Thyroid gland (tissue), 4 donors: ENCODE measurements at regions not wholly inside any gene's neighbourhood (a gene's known extent, or its start where the extent isn't known, plus 50 kb on each side); places are given as distances from the start of the nearest gene placed in this dataset.

Experiments used
- DNase-seq, 2 donors: peaks; one replicate each; pipeline ENCODE4 v3.0.0-alpha.2; 2019
- H3K27ac ChIP-seq, 3 donors: fragments of 200-600 bp; sonication (generic); 1 replicate in 2 of 3; 2 replicates in 1 of 3; pipeline ENCODE4 v1.5.1; 2016 to 2019; ENCODE audit warnings: mild to moderate bottlenecking in 1 of 3, moderate library complexity in 1 of 3
- H3K27me3 ChIP-seq: fragments of 200-600 bp; sonication (generic); one replicate; pipeline ENCODE4 v1.5.1; 2019
- H3K36me3 ChIP-seq, 2 donors: fragments of 200-600 bp; sonication (generic); one replicate each; pipeline ENCODE4 v1.5.1; 2016 to 2019
- H3K4me1 ChIP-seq, 2 donors: fragments of 200-600 bp; sonication (generic); one replicate each; pipeline ENCODE4 v1.5.1; 2017 to 2019
- H3K4me3 ChIP-seq, 3 donors: fragments of 200-600 bp; sonication (generic); replicated peaks in 1 of 3; 1 replicate in 2 of 3; 2 replicates in 1 of 3; pipeline ENCODE4 v1.5.1; 2016; ENCODE audit warnings: mild to moderate bottlenecking in 1 of 3
- H3K9me3 ChIP-seq: fragments of 200-600 bp; sonication (generic); one replicate; pipeline ENCODE4 v1.5.1; 2017
- CTCF ChIP-seq, 6 experiments: fragments of 200-600 bp in 3 of 6; fragments of 450-650 bp in 3 of 6; sonication (generic) in 3 of 6; IDR thresholded peaks; one replicate each; pipeline ENCODE4 v1.5.1; 2016 to 2019; ENCODE audit warnings: antibody characterized with exemption in 6 of 6, mild to moderate bottlenecking in 2 of 6, inconsistent platforms in 1 of 6, moderate library complexity in 1 of 6
- POLR2A ChIP-seq, 2 donors: fragments of 450-650 bp; IDR thresholded peaks; one replicate each; pipeline ENCODE4 v1.6.1; 2017; ENCODE audit warnings: antibody characterized with exemption in 2 of 2, mild to moderate bottlenecking in 2 of 2, moderate library complexity in 1 of 2
- WGBS, 2 donors: methylation state at CpG; one replicate each; pipeline ENCODE4 v1.1.5; 2017; 5-methylcytosine and 5-hydroxymethylcytosine counted together
- intact Hi-C: fragments of 100-400 bp; cut with DNase I; formaldehyde crosslinking; loops from one replicate; pipeline ENCODE4 v1.15.1; 2023

GRCh38 chr16:73717266-73717974 lies 579.2 kb upstream of the PSMD7 start:
- TF ChIP-seq POLR2A (IDR thresholded peaks at IDR 0.05) (no peak), CTCF (IDR thresholded peaks at IDR 0.05) (no peak)
- Histone ChIP-seq H3K27me3 (no peaks in the 10 kb centered on the region), H3K27ac (no peak overlapping the region), H3K36me3 (no peaks in the 10 kb centered on the region), H3K4me1 (no peaks in the 10 kb centered on the region), H3K4me3 (no peak overlapping the region), H3K9me3 (no peaks in the 10 kb centered on the region)
- WGBS, 2 donors, result 78 to 82% methylated on average over 11 of the region's 11 CpGs
- DNase-seq, result no peak
- intact Hi-C loops, result no loop called here

GRCh38 chr16:73714976-73715375 lies 581.6 kb upstream of the PSMD7 start:
- no peak overlapping the region for H3K27ac ChIP-seq
- no peaks in the 10 kb centered on the region for H3K9me3 ChIP-seq
- 90 to 92% methylated on average over 8 of the region's 8 CpGs for WGBS, 2 donors
- no peaks in the 10 kb centered on the region for H3K27me3 ChIP-seq
- TF ChIP-seq POLR2A (IDR thresholded peaks at IDR 0.05) (no peak), CTCF (IDR thresholded peaks at IDR 0.05) (no peak)
- no peaks in the 10 kb centered on the region for H3K36me3 ChIP-seq
- no peak overlapping the region for H3K4me3 ChIP-seq
- no peaks in the 10 kb centered on the region for H3K4me1 ChIP-seq
- intact Hi-C loops, result no loop called here
- DNase-seq, result no peak

GRCh38 chr16:73713778-73714495 lies 582.7 kb upstream of the PSMD7 start:
- no peak overlapping the region for H3K27ac ChIP-seq
- no peaks in the 10 kb centered on the region for H3K9me3 ChIP-seq
- 81 to 88% methylated on average over 12 of the region's 12 CpGs for WGBS, 2 donors
- no peaks in the 10 kb centered on the region for H3K27me3 ChIP-seq
- intact Hi-C loops, result no loop called here
- no peaks in the 10 kb centered on the region for H3K4me1 ChIP-seq
- peak in 1 of 2 donors; percentile 15 for DNase-seq
- no peaks in the 10 kb centered on the region for H3K36me3 ChIP-seq
- H3K4me3 ChIP-seq, result no peak overlapping the region
- no peak for TF ChIP-seq POLR2A (IDR thresholded peaks at IDR 0.05)
- peak in 1 of 6 experiments; percentile 37 for TF ChIP-seq CTCF (IDR thresholded peaks at IDR 0.05)

GRCh38 chr16:73713251-73713650 lies 583.4 kb upstream of the PSMD7 start:
- Histone ChIP-seq H3K27ac (no peak overlapping the region), H3K4me3 (no peak overlapping the region), H3K9me3 (no peaks in the 10 kb centered on the region), H3K27me3 (no peaks in the 10 kb centered on the region), H3K36me3 (no peaks in the 10 kb centered on the region), H3K4me1 (no peaks in the 10 kb centered on the region)
- DNase-seq, result no peak
- WGBS, 2 donors, result 48 to 58% methylated on average over 8 of the region's 8 CpGs
- TF ChIP-seq CTCF (IDR thresholded peaks at IDR 0.05), result no peak
- no peak for TF ChIP-seq POLR2A (IDR thresholded peaks at IDR 0.05)
- intact Hi-C loops, result no loop called here

- 60 to 67% methylated on average over 4 of the region's 4 CpGs for WGBS, 2 donors
- H3K36me3 ChIP-seq, result no peaks in the 10 kb centered on the region
- no peak for DNase-seq
- H3K9me3 ChIP-seq, result no peaks in the 10 kb centered on the region
- intact Hi-C loops, result no loop called here
- no peak overlapping the region for H3K27ac ChIP-seq
- TF ChIP-seq POLR2A (IDR thresholded peaks at IDR 0.05) (no peak), CTCF (IDR thresholded peaks at IDR 0.05) (no peak)
- no peaks in the 10 kb centered on the region for H3K4me1 ChIP-seq
- H3K27me3 ChIP-seq, result no peaks in the 10 kb centered on the region
- no peak overlapping the region for H3K4me3 ChIP-seq
These were observed 585.1 kb upstream of the PSMD7 start for GRCh38 chr16:73711406-73712080.
